ENCODE measurements at regions not wholly inside any gene's neighbourhood (a gene's known extent, or its start where the extent isn't known, plus 50 kb on each side); places are given as distances from the start of the nearest gene placed in this dataset.

GRCh38 chr3:180789774-180790173 lies 110.5 kb upstream of the CCDC39 start (continued):
- no peak for TF ChIP-seq ZNF362 (tag by site-specific recombination; IDR thresholded peaks at IDR 0.05)
- TF ChIP-seq ZNF335 (tag by site-specific recombination; conservative IDR thresholded peaks at IDR 0.05) = peak; percentile 57; the same call in 1 of the 2 replicates
- TF ChIP-seq ZNF138 (tag by site-specific recombination; IDR thresholded peaks at IDR 0.05; ENCODE audit: borderline replicate concordance) = no peak
- no peak for TF ChIP-seq ZNF677 (tag by site-specific recombination; IDR thresholded peaks at IDR 0.05)
- peak; percentile 61 for TF ChIP-seq PRDM10 (tag by site-specific recombination; IDR thresholded peaks at IDR 0.05)
- TF ChIP-seq ZNF473 (tag by site-specific recombination; IDR thresholded peaks at IDR 0.05) = no peak
- peak; percentile 54; the same call in 1 of the 2 replicates for TF ChIP-seq WT1 (tag by site-specific recombination; IDR thresholded peaks at IDR 0.05)
- TF ChIP-seq ZSCAN23 (tag by site-specific recombination; IDR thresholded peaks at IDR 0.05) = no peak
- TF ChIP-seq PRDM1 (tag by site-specific recombination; IDR thresholded peaks at IDR 0.05) = peak; percentile 30; the same call in 1 of the 2 replicates
- no peak for TF ChIP-seq ZNF707 (tag by site-specific recombination; IDR thresholded peaks at IDR 0.05)
- no peak for TF ChIP-seq ZNF324 (tag by site-specific recombination; IDR thresholded peaks at IDR 0.05)
- TF ChIP-seq SP2 (tag by site-specific recombination; IDR thresholded peaks at IDR 0.05) = no peak
- no peak for TF ChIP-seq ZNF140 (tag by site-specific recombination; IDR thresholded peaks at IDR 0.05)
- no peak for TF ChIP-seq KLF16 (tag by site-specific recombination; IDR thresholded peaks at IDR 0.05)
- TF ChIP-seq ZNF596 (tag by site-specific recombination; IDR thresholded peaks at IDR 0.05) = no peak
- TF ChIP-seq ZBTB17 (tag by site-specific recombination; IDR thresholded peaks at IDR 0.05) = peak; percentile 26; the same call in 1 of the 2 replicates
- no peak for TF ChIP-seq PRDM4 (tag by site-specific recombination; IDR thresholded peaks at IDR 0.05)
- peak; percentile 96 for TF ChIP-seq ZNF558 (tag by site-specific recombination; IDR thresholded peaks at IDR 0.05)
- no peak for TF ChIP-seq ZFP37 (tag by site-specific recombination; IDR thresholded peaks at IDR 0.05)
- TF ChIP-seq FEZF1 (tag by site-specific recombination; IDR thresholded peaks at IDR 0.05) = 0 out of 2 replicates have a peak, but pooled peaks have one; percentile 20
- no peak for TF ChIP-seq ZNF654 (tag by site-specific recombination; IDR thresholded peaks at IDR 0.05; ENCODE audit: low read depth)
- TF ChIP-seq KLF17 (tag by site-specific recombination; IDR thresholded peaks at IDR 0.05) = peak; percentile 59; the same call in 1 of the 2 replicates
- no peak for TF ChIP-seq ZXDB (tag by site-specific recombination; IDR thresholded peaks at IDR 0.05)
- TF ChIP-seq KLF8 (tag by site-specific recombination; IDR thresholded peaks at IDR 0.05) = 0 out of 2 replicates have a peak, but pooled peaks have one; percentile 46
- TF ChIP-seq SCRT2 (tag by site-specific recombination; IDR thresholded peaks at IDR 0.05) = no peak
- no peak for TF ChIP-seq KLF9 (tag by site-specific recombination; IDR thresholded peaks at IDR 0.05; ENCODE audit: low read depth)
- TF ChIP-seq MYNN (tag by site-specific recombination; IDR thresholded peaks at IDR 0.05; ENCODE audit: borderline replicate concordance) = no peak
- TF ChIP-seq ZBTB7A (tag by site-specific recombination; IDR thresholded peaks at IDR 0.05; ENCODE audit: low read depth) = no peak
- no peak for TF ChIP-seq ZNF10 (tag by site-specific recombination; IDR thresholded peaks at IDR 0.05)
- TF ChIP-seq ZNF350 (tag by site-specific recombination; IDR thresholded peaks at IDR 0.05) = no peak
- TF ChIP-seq ZNF394 (tag by site-specific recombination; IDR thresholded peaks at IDR 0.05; ENCODE audit: borderline replicate concordance) = no peak
- no peak for TF ChIP-seq ZNF26 (tag by site-specific recombination; IDR thresholded peaks at IDR 0.05)
- no peak for TF ChIP-seq ZNF768 (tag by site-specific recombination; IDR thresholded peaks at IDR 0.05)
- TF ChIP-seq ZNF660 (tag by site-specific recombination; IDR thresholded peaks at IDR 0.05) = no peak

All from HEK293 (cell line).